ENCODE measurements at regions not wholly inside any gene's neighbourhood (a gene's known extent, or its start where the extent isn't known, plus 50 kb on each side); places are given as distances from the start of the nearest gene placed in this dataset.

DNA sequence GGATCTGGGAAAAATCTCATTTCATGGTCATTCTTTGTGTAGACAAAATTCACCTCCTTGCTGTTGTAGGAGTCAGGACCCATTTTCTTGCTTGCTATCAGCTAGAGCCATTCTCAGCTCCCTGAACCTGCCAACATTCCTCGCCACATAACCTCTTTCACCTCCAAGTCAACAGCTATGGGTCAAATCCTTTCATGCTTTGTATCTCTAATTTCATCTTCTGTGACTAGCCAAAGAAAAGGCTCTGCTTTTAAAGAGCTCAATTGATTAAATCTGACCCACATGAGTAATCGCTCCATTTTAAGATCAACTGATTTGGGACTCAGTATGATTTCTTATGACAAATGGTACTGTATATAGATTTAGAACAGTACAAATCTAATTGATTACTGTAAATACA lies 89.2 kb upstream of the FOXG1 start:
- no peaks in the 10 kb centered on the region for H3K79me2 ChIP-seq (ENCODE audit: insufficient read depth, low read length)
- H2AFZ ChIP-seq (ENCODE audit: low read depth, low read length, severe bottlenecking), result no peak overlapping the region
- TF ChIP-seq, protein P1, sequence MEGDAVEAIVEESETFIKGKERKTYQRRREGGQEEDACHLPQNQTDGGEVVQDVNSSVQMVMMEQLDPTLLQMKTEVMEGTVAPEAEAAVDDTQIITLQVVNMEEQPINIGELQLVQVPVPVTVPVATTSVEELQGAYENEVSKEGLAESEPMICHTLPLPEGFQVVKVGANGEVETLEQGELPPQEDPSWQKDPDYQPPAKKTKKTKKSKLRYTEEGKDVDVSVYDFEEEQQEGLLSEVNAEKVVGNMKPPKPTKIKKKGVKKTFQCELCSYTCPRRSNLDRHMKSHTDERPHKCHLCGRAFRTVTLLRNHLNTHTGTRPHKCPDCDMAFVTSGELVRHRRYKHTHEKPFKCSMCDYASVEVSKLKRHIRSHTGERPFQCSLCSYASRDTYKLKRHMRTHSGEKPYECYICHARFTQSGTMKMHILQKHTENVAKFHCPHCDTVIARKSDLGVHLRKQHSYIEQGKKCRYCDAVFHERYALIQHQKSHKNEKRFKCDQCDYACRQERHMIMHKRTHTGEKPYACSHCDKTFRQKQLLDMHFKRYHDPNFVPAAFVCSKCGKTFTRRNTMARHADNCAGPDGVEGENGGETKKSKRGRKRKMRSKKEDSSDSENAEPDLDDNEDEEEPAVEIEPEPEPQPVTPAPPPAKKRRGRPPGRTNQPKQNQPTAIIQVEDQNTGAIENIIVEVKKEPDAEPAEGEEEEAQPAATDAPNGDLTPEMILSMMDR (IDR thresholded peaks at IDR 0.05; ENCODE audit: insufficient read depth, low read length, poor library complexity, severe bottlenecking), result no peak
- no peak for TF ChIP-seq EZH2phosphoT487 (conservative IDR thresholded peaks at IDR 0.05; ENCODE audit: low read length)
- no peak overlapping the region for H3K27ac ChIP-seq (ENCODE audit: low read depth, low read length)
- no peak overlapping the region for H3K4me3 ChIP-seq (ENCODE audit: insufficient read depth, low read length, poor library complexity, severe bottlenecking)
- no peaks in the 10 kb centered on the region for H3K9me2 ChIP-seq (replicated peaks; ENCODE audit: insufficient read depth, low read length)
- no peaks in the 10 kb centered on the region for H3K27me3 ChIP-seq (ENCODE audit: low read length)
- H4K20me1 ChIP-seq (ENCODE audit: low read depth, low read length), result no peaks in the 10 kb centered on the region
- H3K9me3 ChIP-seq (ENCODE audit: insufficient read depth, low read length), result no peaks in the 10 kb centered on the region
- H3K36me3 ChIP-seq (ENCODE audit: low read length), result no peaks in the 10 kb centered on the region
- H3K4me2 ChIP-seq (ENCODE audit: low read depth, low read length, poor library complexity, severe bottlenecking), result no peak overlapping the region
- H3F3A ChIP-seq (ENCODE audit: insufficient read depth), result no peaks in the 10 kb centered on the region
- H3K9ac ChIP-seq (ENCODE audit: low read length), result no peak overlapping the region

DNA sequence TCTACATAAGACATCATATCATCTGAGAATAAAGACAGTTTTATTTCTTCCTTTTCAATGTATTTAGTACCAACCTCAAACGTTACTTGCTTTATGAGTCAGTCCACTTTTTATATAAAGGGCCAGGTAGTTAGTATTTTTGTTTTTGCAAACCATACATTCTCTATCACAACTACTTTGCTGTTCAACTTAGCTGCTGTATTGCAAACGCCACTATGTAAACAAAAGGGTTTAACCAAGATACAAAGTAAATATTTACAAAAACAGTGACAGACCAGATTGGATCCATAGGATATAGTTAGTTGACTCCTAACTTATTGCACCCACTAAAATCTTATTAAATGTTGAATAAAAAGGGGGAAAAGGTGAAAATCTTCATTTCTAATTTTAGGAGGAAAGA lies 87.7 kb upstream of the FOXG1 start:
- Histone ChIP-seq H3K27ac (ENCODE audit: low read depth, low read length) (no peak overlapping the region), H3K36me3 (ENCODE audit: low read length) (no peaks in the 10 kb centered on the region), H3K4me2 (ENCODE audit: low read depth, low read length, poor library complexity, severe bottlenecking) (no peak overlapping the region), H3K79me2 (ENCODE audit: insufficient read depth, low read length) (no peaks in the 10 kb centered on the region), H4K20me1 (ENCODE audit: low read depth, low read length) (no peaks in the 10 kb centered on the region), H3K27me3 (ENCODE audit: low read length) (no peaks in the 10 kb centered on the region), H3F3A (ENCODE audit: insufficient read depth) (no peaks in the 10 kb centered on the region), H3K9ac (ENCODE audit: low read length) (no peak overlapping the region), H3K9me3 (ENCODE audit: insufficient read depth, low read length) (no peaks in the 10 kb centered on the region), H2AFZ (ENCODE audit: low read depth, low read length, severe bottlenecking) (no peak overlapping the region), H3K4me3 (ENCODE audit: insufficient read depth, low read length, poor library complexity, severe bottlenecking) (no peak overlapping the region), H3K9me2 (replicated peaks; ENCODE audit: insufficient read depth, low read length) (no peaks in the 10 kb centered on the region)
- TF ChIP-seq, protein P1 (IDR thresholded peaks at IDR 0.05; ENCODE audit: insufficient read depth, low read length, poor library complexity, severe bottlenecking), result no peak
- no peak for TF ChIP-seq EZH2phosphoT487 (conservative IDR thresholded peaks at IDR 0.05; ENCODE audit: low read length)

DNA sequence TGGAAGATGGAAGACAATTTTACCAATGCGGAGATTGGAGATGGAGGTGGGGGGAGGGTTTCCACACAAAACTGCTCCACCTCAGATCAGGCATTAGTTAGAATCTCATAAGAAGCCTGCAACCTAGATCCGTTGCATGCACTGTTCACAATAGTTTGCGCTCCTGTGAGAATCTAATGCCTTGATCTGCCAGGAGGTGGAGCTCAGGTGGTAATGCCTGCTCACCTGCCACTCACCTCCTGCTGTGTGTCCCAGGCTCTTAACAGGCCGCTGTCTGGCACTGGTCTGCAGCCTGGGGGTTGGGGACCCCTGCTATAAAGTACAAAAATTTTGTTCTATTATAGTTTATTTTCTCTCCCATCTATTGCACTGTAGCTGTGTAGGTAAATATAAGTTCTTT lies 84.9 kb upstream of the FOXG1 start:
- Histone ChIP-seq H3K9ac (ENCODE audit: low read length) (no peak overlapping the region), H3K9me3 (ENCODE audit: insufficient read depth, low read length) (no peaks in the 10 kb centered on the region), H3K27me3 (ENCODE audit: low read length) (no peaks in the 10 kb centered on the region), H3K4me2 (ENCODE audit: low read depth, low read length, poor library complexity, severe bottlenecking) (no peak overlapping the region), H3K4me3 (ENCODE audit: insufficient read depth, low read length, poor library complexity, severe bottlenecking) (no peak overlapping the region), H4K20me1 (ENCODE audit: low read depth, low read length) (no peaks in the 10 kb centered on the region), H3K79me2 (ENCODE audit: insufficient read depth, low read length) (no peaks in the 10 kb centered on the region), H3F3A (ENCODE audit: insufficient read depth) (no peaks in the 10 kb centered on the region), H3K9me2 (replicated peaks; ENCODE audit: insufficient read depth, low read length) (no peaks in the 10 kb centered on the region), H2AFZ (ENCODE audit: low read depth, low read length, severe bottlenecking) (no peak overlapping the region), H3K27ac (ENCODE audit: low read depth, low read length) (no peak overlapping the region), H3K36me3 (ENCODE audit: low read length) (no peaks in the 10 kb centered on the region)
- no peak for TF ChIP-seq EZH2phosphoT487 (conservative IDR thresholded peaks at IDR 0.05; ENCODE audit: low read length)
- TF ChIP-seq, protein P1 (IDR thresholded peaks at IDR 0.05; ENCODE audit: insufficient read depth, low read length, poor library complexity, severe bottlenecking), result no peak

All from SU-DHL-6 (cell line).